ENCODE measurements at regions not wholly inside any gene's neighbourhood (a gene's known extent, or its start where the extent isn't known, plus 50 kb on each side); places are given as distances from the start of the nearest gene placed in this dataset.
A peak's percentile ranks its signal among the peaks of the same experiment; 100 is the strongest.
"Not testable (repeated sequence)": the region's sequence is repeated elsewhere in the genome, so short reads cannot be mapped to it uniquely, and the experiment has no call there.

- no peak for DNase-seq
Measured at GRCh38 chr3:147471741-147472140, 62.6 kb downstream of the ZIC1 start.

- no peak for DNase-seq
Measured at GRCh38 chr3:147472846-147473245, 63.7 kb downstream of the ZIC1 start.

DNA sequence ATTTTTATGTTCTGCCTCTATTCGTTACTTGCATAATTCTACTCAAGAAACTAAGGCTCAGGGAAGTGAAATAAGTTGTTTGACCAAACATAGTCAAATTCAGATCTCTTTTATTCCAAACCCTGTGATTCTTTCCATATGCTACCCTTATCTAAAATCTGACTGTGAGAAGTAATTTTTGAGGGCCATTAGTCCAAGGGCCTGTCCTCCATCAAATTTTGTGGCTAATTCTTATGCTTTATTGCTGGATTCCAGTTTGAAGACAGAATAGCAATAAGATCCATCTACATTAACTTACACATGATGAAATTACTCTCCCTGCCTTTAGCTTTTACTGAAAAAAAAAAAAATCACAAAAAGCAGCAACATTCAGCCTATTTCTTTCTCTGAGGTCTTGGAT lies 74.0 kb downstream of the ZIC1 start:
- DNase-seq, result no peak

GRCh38 chr3:147483578-147483977 lies 74.4 kb downstream of the ZIC1 start:
- DNase-seq, result no peak

GRCh38 chr3:147493065-147493464 lies 83.9 kb downstream of the ZIC1 start:
- no peak for DNase-seq

DNA sequence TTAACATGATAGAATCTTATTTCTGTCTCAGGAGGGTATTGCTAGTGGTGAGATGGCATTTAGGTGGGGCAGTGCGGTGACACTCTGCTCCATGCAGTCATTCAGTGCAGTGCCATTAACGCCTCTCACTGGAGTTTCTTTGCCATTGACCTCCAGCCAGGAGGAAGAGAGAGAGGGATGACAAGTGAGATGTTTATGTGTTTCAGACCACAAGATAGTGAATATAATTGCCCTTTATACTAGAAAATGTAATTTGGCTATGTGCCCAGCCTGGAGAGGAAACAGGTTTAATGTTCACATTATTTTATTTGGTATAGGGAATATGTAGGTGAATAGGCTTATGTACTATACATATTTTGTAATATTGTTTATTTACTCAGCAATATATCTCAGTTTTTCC lies 84.5 kb downstream of the ZIC1 start:
- no peak for DNase-seq

GRCh38 chr3:147497286-147497685 lies 88.1 kb downstream of the ZIC1 start:
- DNase-seq, result no peak

- peak in 1 of 51 donors; percentile 0 for DNase-seq
Measured at GRCh38 chr3:147507638-147508286, 98.6 kb downstream of the ZIC1 start.

GRCh38 chr3:147509448-147509847 lies 100.3 kb downstream of the ZIC1 start:
- no peak for DNase-seq

GRCh38 chr3:147513785-147514184 lies 104.6 kb downstream of the ZIC1 start:
- DNase-seq, result no peak

- no peak for DNase-seq
Measured at GRCh38 chr3:147514366-147515160, 105.4 kb downstream of the ZIC1 start.

DNA sequence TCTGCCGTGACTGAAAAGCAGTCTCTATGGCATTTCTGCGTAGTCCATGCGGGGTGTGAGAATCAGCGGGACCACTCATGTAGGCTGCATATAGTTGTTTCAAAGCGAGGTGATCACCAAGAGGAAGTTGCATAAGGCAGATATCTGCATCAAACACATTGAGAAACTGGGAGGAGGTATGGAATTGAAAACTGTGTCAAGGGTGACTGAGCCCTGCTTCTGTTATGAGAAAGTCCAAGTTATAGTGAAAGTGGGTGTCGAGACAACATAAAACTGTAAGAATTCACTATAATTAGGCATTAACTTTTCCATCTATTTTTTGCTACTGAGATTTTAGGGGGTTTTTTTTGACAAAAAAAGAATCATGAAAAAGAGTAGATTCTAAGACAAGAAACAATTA lies 109.3 kb downstream of the ZIC1 start:
- no peak for DNase-seq

DNA sequence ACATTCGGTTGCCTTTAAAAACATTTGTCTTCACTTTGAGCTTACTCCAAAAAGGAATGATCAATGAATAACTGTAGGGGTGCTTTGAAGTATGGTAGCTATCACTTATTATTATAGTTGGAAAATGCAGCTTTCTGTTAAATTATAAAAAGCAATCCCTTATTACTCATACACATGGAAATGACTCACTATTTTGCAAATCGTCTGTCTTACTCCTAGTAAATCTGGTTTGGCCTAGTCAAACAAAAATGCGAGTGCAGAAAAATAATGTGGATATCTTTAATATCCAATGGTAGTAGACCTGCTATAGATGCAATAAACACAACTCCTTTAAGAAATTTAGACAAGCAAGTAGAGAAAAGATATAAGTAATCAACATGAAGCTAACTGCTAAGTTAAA lies 112.5 kb downstream of the ZIC1 start:
- no peak for DNase-seq

DNA sequence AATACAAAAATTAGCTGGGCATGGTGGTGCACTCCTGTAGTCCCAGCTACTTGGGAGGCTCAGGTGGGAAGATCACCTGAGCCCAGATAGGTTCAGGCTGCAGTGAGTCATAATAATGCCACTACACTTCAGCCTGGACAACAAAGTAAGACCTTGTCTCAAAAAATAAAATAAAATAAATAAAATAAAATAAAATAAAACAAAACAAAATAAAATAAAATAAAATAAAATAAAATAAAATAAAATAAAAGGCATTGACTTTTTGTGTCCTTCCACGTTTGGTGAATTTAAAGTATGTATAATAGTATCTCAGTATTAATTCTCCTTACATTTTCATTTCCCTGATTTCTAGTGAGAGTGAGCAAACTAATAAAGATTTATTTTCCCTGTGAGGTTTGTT lies 113.6 kb downstream of the ZIC1 start:
- DNase-seq, result not testable (repeated sequence)

- no peak for DNase-seq
Measured at GRCh38 chr3:147529551-147529950, 120.4 kb downstream of the ZIC1 start.

- no peak for DNase-seq
Measured at GRCh38 chr3:147538034-147538433, 128.9 kb downstream of the ZIC1 start.

DNA sequence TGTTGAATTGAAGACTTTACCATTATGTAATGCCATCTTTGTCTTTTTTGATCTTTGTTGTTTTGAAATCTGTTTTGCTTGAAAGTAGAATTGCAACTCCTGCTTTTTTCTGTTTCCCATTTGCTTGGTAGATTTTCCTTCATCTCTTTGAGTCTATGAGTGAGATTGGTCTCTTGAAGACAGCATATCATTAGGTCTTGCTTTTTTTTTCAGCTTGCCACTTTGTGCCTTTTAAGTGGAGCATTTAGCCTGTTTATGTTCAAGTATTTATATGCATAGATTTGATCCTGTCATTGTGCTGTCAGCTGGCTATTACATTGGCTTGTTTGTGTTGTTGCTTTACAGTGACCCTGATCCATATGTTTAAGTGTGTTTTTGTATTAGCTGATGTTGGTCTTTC lies 131.8 kb downstream of the ZIC1 start:
- DNase-seq, result no peak

DNA sequence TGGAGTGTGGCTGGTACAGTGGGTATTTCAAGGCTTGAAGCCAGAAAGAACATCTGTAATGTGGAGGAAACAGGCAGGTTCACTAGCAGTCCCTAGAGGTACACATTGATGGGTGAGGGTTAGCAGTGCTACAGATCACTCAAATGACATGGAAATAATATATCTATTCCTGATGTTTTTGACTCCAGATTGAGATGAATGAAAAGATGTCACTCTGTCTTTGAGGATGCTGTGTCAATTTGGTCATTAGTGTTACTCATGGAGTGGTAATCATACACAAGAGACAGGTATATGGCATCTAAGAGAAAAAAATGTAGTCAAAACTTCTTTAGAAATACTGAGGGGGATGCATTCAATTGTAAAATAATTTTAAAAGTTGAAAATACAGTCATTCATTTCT lies 135.1 kb downstream of the ZIC1 start:
- no peak for DNase-seq

GRCh38 chr3:147551491-147551890 lies 142.3 kb downstream of the ZIC1 start:
- DNase-seq, result no peak

GRCh38 chr3:147554332-147554731 lies 145.2 kb downstream of the ZIC1 start:
- DNase-seq, result no peak

- DNase-seq, result no peak
Measured at GRCh38 chr3:147572970-147573340, 163.8 kb downstream of the ZIC1 start.

GRCh38 chr3:147574621-147575020 lies 165.5 kb downstream of the ZIC1 start:
- DNase-seq, result no peak

- no peak for DNase-seq
Measured at GRCh38 chr3:147575391-147575790, 166.2 kb downstream of the ZIC1 start.
